ENCODE measurements at regions not wholly inside any gene's neighbourhood (a gene's known extent, or its start where the extent isn't known, plus 50 kb on each side); places are given as distances from the start of the nearest gene placed in this dataset.

DNA sequence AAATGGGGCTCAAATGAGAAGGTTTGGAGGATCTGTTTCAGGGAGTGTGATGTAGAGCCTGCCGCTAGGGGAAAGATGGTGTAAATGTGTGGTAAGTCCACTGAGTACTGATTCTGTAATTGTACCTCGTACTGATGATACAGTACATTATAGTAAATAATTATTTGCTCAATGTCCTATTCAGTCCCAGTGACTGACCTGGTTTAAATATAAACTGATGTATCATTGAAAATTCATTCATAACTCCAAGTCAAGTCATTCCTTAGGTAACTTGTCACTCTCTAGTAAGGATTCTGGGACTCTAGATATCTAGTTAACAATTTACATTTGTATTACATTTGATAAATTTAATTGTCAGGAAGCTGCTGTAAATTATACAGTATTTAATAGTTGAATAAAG lies 667.3 kb downstream of the DTWD2 start:
- Mint-ChIP-seq H3K36me3 (ENCODE audit: low read depth) (peaks cover 21% of the 10 kb centered on the region), H3K27ac (no peak overlapping the region), H3K27me3 (ENCODE audit: insufficient read depth, low read depth, poor library complexity) (no peaks in the 10 kb centered on the region), H3K4me3 (no peak overlapping the region), H3K9me3 (peaks cover 20% of the 10 kb centered on the region), H3K4me1 (peaks cover 2% of the 10 kb centered on the region; the same call in 1 of the 3 replicates)
- no peak for ATAC-seq
- H3K36me3 ChIP-seq (ENCODE audit: insufficient read depth) = no peaks in the 10 kb centered on the region
- no peak overlapping the region for H3K4me2 ChIP-seq
- no peak overlapping the region for H3K27ac ChIP-seq (ENCODE audit: low read depth)
- H3K79me2 ChIP-seq (replicated peaks; ENCODE audit: insufficient read depth) = no peaks in the 10 kb centered on the region
- H3K4me1 ChIP-seq (ENCODE audit: insufficient read depth) = no peaks in the 10 kb centered on the region
- H3F3A ChIP-seq (replicated peaks; ENCODE audit: low read depth) = no peaks in the 10 kb centered on the region
- 0 out of 2 replicates have a peak, but pooled peaks cover 7% of the 10 kb centered on the region for H3K9me2 ChIP-seq (ENCODE audit: insufficient read depth)
- TF ChIP-seq ZNF114 (CRISPR knock-in tag; IDR thresholded peaks at IDR 0.05) (no peak), POLR2AphosphoS5 (IDR thresholded peaks at IDR 0.05; ENCODE audit: low read depth) (no peak), JUNB (IDR thresholded peaks at IDR 0.05; ENCODE audit: unreplicated experiment) (no peak), EZH2phosphoT487 (IDR thresholded peaks at IDR 0.05; ENCODE audit: unreplicated experiment) (no peak)
- TF ChIP-seq, protein P1, sequence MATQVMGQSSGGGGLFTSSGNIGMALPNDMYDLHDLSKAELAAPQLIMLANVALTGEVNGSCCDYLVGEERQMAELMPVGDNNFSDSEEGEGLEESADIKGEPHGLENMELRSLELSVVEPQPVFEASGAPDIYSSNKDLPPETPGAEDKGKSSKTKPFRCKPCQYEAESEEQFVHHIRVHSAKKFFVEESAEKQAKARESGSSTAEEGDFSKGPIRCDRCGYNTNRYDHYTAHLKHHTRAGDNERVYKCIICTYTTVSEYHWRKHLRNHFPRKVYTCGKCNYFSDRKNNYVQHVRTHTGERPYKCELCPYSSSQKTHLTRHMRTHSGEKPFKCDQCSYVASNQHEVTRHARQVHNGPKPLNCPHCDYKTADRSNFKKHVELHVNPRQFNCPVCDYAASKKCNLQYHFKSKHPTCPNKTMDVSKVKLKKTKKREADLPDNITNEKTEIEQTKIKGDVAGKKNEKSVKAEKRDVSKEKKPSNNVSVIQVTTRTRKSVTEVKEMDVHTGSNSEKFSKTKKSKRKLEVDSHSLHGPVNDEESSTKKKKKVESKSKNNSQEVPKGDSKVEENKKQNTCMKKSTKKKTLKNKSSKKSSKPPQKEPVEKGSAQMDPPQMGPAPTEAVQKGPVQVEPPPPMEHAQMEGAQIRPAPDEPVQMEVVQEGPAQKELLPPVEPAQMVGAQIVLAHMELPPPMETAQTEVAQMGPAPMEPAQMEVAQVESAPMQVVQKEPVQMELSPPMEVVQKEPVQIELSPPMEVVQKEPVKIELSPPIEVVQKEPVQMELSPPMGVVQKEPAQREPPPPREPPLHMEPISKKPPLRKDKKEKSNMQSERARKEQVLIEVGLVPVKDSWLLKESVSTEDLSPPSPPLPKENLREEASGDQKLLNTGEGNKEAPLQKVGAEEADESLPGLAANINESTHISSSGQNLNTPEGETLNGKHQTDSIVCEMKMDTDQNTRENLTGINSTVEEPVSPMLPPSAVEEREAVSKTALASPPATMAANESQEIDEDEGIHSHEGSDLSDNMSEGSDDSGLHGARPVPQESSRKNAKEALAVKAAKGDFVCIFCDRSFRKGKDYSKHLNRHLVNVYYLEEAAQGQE (IDR thresholded peaks at IDR 0.05; ENCODE audit: unreplicated experiment) = no peak
- TF ChIP-seq, protein P2, sequence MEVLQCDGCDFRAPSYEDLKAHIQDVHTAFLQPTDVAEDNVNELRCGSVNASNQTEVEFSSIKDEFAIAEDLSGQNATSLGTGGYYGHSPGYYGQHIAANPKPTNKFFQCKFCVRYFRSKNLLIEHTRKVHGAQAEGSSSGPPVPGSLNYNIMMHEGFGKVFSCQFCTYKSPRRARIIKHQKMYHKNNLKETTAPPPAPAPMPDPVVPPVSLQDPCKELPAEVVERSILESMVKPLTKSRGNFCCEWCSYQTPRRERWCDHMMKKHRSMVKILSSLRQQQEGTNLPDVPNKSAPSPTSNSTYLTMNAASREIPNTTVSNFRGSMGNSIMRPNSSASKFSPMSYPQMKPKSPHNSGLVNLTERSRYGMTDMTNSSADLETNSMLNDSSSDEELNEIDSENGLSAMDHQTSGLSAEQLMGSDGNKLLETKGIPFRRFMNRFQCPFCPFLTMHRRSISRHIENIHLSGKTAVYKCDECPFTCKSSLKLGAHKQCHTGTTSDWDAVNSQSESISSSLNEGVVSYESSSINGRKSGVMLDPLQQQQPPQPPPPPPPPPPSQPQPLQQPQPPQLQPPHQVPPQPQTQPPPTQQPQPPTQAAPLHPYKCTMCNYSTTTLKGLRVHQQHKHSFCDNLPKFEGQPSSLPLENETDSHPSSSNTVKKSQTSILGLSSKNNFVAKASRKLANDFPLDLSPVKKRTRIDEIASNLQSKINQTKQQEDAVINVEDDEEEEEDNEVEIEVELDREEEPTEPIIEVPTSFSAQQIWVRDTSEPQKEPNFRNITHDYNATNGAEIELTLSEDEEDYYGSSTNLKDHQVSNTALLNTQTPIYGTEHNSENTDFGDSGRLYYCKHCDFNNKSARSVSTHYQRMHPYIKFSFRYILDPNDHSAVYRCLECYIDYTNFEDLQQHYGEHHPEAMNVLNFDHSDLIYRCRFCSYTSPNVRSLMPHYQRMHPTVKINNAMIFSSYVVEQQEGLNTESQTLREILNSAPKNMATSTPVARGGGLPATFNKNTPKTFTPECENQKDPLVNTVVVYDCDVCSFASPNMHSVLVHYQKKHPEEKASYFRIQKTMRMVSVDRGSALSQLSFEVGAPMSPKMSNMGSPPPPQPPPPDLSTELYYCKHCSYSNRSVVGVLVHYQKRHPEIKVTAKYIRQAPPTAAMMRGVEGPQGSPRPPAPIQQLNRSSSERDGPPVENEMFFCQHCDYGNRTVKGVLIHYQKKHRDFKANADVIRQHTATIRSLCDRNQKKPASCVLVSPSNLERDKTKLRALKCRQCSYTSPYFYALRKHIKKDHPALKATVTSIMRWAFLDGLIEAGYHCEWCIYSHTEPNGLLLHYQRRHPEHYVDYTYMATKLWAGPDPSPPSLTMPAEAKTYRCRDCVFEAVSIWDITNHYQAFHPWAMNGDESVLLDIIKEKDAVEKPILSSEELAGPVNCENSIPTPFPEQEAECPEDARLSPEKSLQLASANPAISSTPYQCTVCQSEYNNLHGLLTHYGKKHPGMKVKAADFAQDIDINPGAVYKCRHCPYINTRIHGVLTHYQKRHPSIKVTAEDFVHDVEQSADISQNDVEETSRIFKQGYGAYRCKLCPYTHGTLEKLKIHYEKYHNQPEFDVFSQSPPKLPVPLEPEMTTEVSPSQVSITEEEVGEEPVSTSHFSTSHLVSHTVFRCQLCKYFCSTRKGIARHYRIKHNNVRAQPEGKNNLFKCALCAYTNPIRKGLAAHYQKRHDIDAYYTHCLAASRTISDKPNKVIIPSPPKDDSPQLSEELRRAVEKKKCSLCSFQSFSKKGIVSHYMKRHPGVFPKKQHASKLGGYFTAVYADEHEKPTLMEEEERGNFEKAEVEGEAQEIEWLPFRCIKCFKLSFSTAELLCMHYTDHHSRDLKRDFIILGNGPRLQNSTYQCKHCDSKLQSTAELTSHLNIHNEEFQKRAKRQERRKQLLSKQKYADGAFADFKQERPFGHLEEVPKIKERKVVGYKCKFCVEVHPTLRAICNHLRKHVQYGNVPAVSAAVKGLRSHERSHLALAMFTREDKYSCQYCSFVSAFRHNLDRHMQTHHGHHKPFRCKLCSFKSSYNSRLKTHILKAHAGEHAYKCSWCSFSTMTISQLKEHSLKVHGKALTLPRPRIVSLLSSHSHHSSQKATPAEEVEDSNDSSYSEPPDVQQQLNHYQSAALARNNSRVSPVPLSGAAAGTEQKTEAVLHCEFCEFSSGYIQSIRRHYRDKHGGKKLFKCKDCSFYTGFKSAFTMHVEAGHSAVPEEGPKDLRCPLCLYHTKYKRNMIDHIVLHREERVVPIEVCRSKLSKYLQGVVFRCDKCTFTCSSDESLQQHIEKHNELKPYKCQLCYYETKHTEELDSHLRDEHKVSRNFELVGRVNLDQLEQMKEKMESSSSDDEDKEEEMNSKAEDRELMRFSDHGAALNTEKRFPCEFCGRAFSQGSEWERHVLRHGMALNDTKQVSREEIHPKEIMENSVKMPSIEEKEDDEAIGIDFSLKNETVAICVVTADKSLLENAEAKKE (CRISPR knock-in tag; IDR thresholded peaks at IDR 0.05) = no peak
- H3K27me3 ChIP-seq (ENCODE audit: insufficient read depth) = no peaks in the 10 kb centered on the region
- H2AFZ ChIP-seq = no peak overlapping the region
- H4K20me1 ChIP-seq (replicated peaks; ENCODE audit: insufficient read depth) = no peaks in the 10 kb centered on the region
- DNase-seq (ENCODE audit: low spot score) = no peak
- no peak overlapping the region for H3K4me3 ChIP-seq

Measured in GM23338 (cell line).